PC-9 (cell line): ENCODE measurements at regions not wholly inside any gene's neighbourhood (a gene's known extent, or its start where the extent isn't known, plus 50 kb on each side); places are given as distances from the start of the nearest gene placed in this dataset.
"Not testable (repeated sequence)": the region's sequence is repeated elsewhere in the genome, so short reads cannot be mapped to it uniquely, and the experiment has no call there.

Source experiments
- BruUV-seq: library from RNA; stranded (reverse); fragments of 400-500 nt; replicated peaks from 2 replicates; lab custom pipeline; 2021; lab: Mats Ljungman, UMichigan
- CTCF ChIA-PET: fragments of 300-600 bp; sonication (Branson Sonifier 250); formaldehyde crosslinking; loops from one replicate; lab custom pipeline; 2022; ENCODE audit warnings: antibody characterized with exemption; lab: Charles Lee
- POLR2A ChIA-PET: fragments of 300-600 bp; sonication (Branson Sonifier 250); formaldehyde crosslinking; loops from one replicate; lab custom pipeline; 2022; ENCODE audit warnings: antibody characterized with exemption; ENCODE audit not compliant: unreplicated experiment; lab: Charles Lee
- DNase-seq, 2 experiments: peaks; one replicate each; pipeline versions ENCODE4 v3.0.0 to v3.0.0-alpha.2; 2015 to 2022; ENCODE audit warnings: mixed read lengths in 1 of 2
- H2AFZ ChIP-seq: fragments of 200-600 bp; sonication (generic); 2 replicates; pipeline ENCODE4 v1.8.1; 2017; ENCODE audit warnings: antibody characterized with exemption
- H3F3A ChIP-seq: fragments of 200-600 bp; sonication (generic); 2 replicates; pipeline ENCODE4 v1.8.1; 2017; ENCODE audit warnings: antibody characterized with exemption, mild to moderate bottlenecking, low read depth; ENCODE audit not compliant: insufficient read depth
- H3K27ac ChIP-seq: fragments of 200-600 bp; sonication (generic); 2 replicates; pipeline ENCODE4 v1.6.1; 2016; ENCODE audit warnings: mixed run types
- H3K27me3 ChIP-seq: fragments of 200-600 bp; sonication (generic); 2 replicates; pipeline ENCODE4 v1.6.1; 2016; ENCODE audit warnings: low read depth, mixed run types; ENCODE audit not compliant: insufficient read depth
- H3K36me3 ChIP-seq: fragments of 200-600 bp; sonication (generic); 2 replicates; pipeline ENCODE4 v1.6.1; 2016; ENCODE audit warnings: low read depth, mixed run types
- H3K4me1 ChIP-seq: fragments of 200-600 bp; sonication (generic); replicated peaks from 2 replicates; pipeline ENCODE4 v1.6.1; 2016; ENCODE audit warnings: mixed run types; ENCODE audit not compliant: insufficient read depth
- H3K4me2 ChIP-seq: fragments of 200-600 bp; sonication (generic); 2 replicates; pipeline ENCODE4 v1.6.1; 2017; ENCODE audit warnings: mixed run types
- H3K4me3 ChIP-seq: fragments of 200-600 bp; sonication (generic); 2 replicates; pipeline ENCODE4 v1.6.1; 2016; ENCODE audit warnings: mixed run types
- H3K79me2 ChIP-seq: fragments of 200-600 bp; sonication (generic); 2 replicates; pipeline ENCODE4 v1.6.1; 2017; ENCODE audit warnings: low read depth, mixed run types
- H3K9me2 ChIP-seq: fragments of 200-600 bp; sonication (generic); 2 replicates; pipeline ENCODE4 v1.8.1; 2017; ENCODE audit warnings: mild to moderate bottlenecking; ENCODE audit not compliant: insufficient read depth
- H3K9me3 ChIP-seq: fragments of 200-600 bp; sonication (generic); 2 replicates; pipeline ENCODE4 v1.8.1; 2016; ENCODE audit warnings: low read depth; ENCODE audit not compliant: insufficient read depth
- H4K20me1 ChIP-seq: fragments of 200-600 bp; sonication (generic); 2 replicates; pipeline ENCODE4 v1.8.1; 2017; ENCODE audit not compliant: insufficient read depth
- EZH2 ChIP-seq: fragments of 200-600 bp; sonication (generic); IDR thresholded peaks from 2 replicates; pipeline ENCODE4 v1.8.0; 2017; ENCODE audit warnings: antibody characterized with exemption, low read depth
- intact Hi-C: fragments of 100-400 bp; cut with micrococcal nuclease; formaldehyde crosslinking; loops from one replicate; pipeline ENCODE4 v1.10.0; 2022; ENCODE audit not compliant: unreplicated experiment
- TF ChIP-seq, protein P1 (sequence below): fragments of 200-600 bp; sonication (generic); conservative IDR thresholded peaks from 2 replicates; pipeline ENCODE4 v1.6.1; 2017; ENCODE audit warnings: mixed run types, antibody characterized with exemption, mild to moderate bottlenecking, moderate library complexity

DNA sequence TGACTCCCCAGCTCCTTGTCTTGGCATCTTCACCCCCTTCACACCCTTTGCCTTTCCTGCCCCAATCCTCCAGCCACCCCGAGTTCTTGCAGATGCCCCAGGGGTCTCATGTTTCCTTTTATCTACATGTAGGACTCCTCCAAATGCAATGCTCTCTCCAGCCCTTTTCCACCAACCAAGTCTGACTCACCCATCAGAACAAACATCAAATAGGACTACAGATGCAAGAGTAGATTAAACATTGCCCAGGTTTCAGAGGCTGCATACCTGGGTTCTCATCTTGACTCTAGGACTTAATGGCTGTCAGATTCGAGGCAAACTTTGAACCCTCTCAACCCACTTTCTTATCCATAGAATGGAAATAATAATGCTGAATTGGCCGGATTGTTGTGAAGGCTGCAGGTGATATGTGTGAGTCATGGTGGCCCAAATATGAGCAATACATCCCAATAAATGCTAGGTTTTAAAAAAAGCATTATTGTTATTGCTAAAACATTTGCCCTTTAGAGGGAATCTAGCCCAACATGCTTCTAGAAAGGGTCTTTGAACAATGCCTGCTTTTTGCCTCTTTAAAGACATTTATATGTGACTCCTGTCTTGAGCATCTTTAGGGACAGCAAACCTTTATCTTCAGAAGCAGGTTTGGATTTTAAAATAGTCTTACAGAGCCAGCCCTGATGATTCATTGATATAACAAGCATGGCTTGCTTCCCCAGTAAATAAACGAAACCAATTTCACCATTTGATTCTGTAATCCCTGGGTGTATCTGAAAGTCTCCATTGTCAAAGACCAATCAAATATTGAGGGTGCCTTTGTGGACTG, 310.1 kb downstream of the FOXL1 start:
- intact Hi-C loops, result no loop called here
- no peak for DNase-seq
- POLR2A ChIA-PET, result no interaction called here

DNA sequence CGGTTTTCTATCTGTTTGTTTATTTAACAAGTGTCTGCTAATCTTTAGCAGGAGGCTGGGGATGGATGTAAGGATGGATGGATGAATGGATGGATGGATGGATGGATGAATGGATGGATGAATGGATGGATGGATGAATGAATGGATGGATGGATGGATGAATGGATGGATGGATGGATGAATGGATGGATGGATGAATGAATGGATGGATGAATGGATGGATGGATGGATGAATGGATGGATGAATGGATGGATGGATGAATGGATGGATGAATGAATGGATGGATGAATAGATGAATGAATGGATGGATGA, 310.7 kb downstream of the FOXL1 start:
- H3K4me3 ChIP-seq, H3K9me3 ChIP-seq, H3K36me3 ChIP-seq, intact Hi-C loops, H3K4me2 ChIP-seq, H3K9me2 ChIP-seq, H3K27ac ChIP-seq, BruUV-seq, CTCF ChIA-PET, H2AFZ ChIP-seq, H4K20me1 ChIP-seq, H3K4me1 ChIP-seq, H3K79me2 ChIP-seq, H3F3A ChIP-seq, DNase-seq, POLR2A ChIA-PET: not testable (repeated sequence)
- peaks cover 78% of the 10 kb centered on the region for H3K27me3 ChIP-seq

More for the DNA sequence above, 310.1 kb downstream of the FOXL1 start:
- H3K27me3 ChIP-seq, result peaks cover 76% of the 10 kb centered on the region
- H3K4me3 ChIP-seq, result no peak overlapping the region
- H2AFZ ChIP-seq, result no peak overlapping the region
- TF ChIP-seq, protein P1, sequence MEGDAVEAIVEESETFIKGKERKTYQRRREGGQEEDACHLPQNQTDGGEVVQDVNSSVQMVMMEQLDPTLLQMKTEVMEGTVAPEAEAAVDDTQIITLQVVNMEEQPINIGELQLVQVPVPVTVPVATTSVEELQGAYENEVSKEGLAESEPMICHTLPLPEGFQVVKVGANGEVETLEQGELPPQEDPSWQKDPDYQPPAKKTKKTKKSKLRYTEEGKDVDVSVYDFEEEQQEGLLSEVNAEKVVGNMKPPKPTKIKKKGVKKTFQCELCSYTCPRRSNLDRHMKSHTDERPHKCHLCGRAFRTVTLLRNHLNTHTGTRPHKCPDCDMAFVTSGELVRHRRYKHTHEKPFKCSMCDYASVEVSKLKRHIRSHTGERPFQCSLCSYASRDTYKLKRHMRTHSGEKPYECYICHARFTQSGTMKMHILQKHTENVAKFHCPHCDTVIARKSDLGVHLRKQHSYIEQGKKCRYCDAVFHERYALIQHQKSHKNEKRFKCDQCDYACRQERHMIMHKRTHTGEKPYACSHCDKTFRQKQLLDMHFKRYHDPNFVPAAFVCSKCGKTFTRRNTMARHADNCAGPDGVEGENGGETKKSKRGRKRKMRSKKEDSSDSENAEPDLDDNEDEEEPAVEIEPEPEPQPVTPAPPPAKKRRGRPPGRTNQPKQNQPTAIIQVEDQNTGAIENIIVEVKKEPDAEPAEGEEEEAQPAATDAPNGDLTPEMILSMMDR, result no peak
- no peak for TF ChIP-seq EZH2
- no peaks in the 10 kb centered on the region for H3K9me2 ChIP-seq
- H3K27ac ChIP-seq, result no peak overlapping the region
- H3K4me1 ChIP-seq, result no peaks in the 10 kb centered on the region
- H4K20me1 ChIP-seq, result no peaks in the 10 kb centered on the region
- H3K9me3 ChIP-seq, result no peaks in the 10 kb centered on the region
- H3K79me2 ChIP-seq, result no peaks in the 10 kb centered on the region
- no peaks in the 10 kb centered on the region for H3F3A ChIP-seq
- no peak overlapping the region for H3K4me2 ChIP-seq
- no peaks in the 10 kb centered on the region for H3K36me3 ChIP-seq
- BruUV-seq, result no TSS peak
- CTCF ChIA-PET, result no interaction called here

DNA sequence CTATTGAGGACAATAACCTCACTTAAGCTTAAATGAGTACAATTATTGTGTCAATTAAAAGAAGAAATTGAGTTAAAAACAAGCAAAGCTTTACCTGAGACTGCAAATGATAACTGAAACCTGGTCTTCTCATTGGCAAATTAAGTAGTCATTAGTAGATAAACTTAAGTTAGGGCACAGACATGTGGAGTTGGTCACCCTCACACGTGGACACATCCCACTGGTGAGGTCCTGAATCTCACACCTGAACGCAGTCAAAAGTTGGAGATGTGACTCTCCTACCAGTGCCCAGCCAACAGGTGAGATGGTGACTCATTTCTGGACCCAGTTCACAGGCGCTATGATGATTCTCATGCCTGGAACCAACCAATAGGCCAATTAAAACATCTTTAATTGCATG, 311.6 kb downstream of the FOXL1 start:
- Histone ChIP-seq H3K36me3 (no peaks in the 10 kb centered on the region), H3K4me3 (no peak overlapping the region), H3K27me3 (peaks cover 78% of the 10 kb centered on the region), H4K20me1 (no peaks in the 10 kb centered on the region), H3K4me1 (no peaks in the 10 kb centered on the region), H3K27ac (no peak overlapping the region), H3K79me2 (no peaks in the 10 kb centered on the region), H3F3A (no peaks in the 10 kb centered on the region), H3K9me3 (no peaks in the 10 kb centered on the region), H3K9me2 (no peaks in the 10 kb centered on the region), H3K4me2 (no peak overlapping the region), H2AFZ (no peak overlapping the region)
- BruUV-seq, result no TSS peak
- intact Hi-C loops, result no loop called here
- ChIA-PET CTCF (no interaction called here), POLR2A (no interaction called here)
- DNase-seq, result no peak
- TF ChIP-seq, protein P1, result no peak
- no peak for TF ChIP-seq EZH2

DNA sequence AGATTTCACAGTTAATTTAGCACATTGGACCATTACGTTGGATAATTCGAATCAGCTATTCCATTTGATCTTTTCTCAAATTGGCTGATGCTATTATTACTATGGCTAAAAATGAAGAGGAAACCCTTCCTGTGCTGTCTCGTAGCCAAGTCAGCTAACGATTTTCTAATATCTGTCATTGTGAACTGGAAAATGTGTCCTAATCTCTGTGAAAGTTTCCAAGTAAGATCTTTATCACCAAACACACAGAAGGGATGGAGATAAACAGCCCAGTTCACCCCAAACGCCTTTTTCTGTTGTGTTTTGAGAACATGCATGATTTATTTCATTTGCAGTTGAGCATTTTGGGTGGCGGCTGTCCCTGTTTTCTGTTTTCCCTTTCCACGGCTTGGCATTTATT, 312.8 kb downstream of the FOXL1 start:
- ChIA-PET CTCF (no interaction called here), POLR2A (no interaction called here)
- Histone ChIP-seq H4K20me1 (no peaks in the 10 kb centered on the region), H3K27me3 (peaks cover 78% of the 10 kb centered on the region), H3K36me3 (no peaks in the 10 kb centered on the region), H3K4me2 (no peak overlapping the region), H3K4me3 (no peak overlapping the region), H3K9me3 (no peaks in the 10 kb centered on the region), H3K27ac (no peak overlapping the region), H3K4me1 (no peaks in the 10 kb centered on the region), H3K79me2 (no peaks in the 10 kb centered on the region), H2AFZ (no peak overlapping the region), H3F3A (no peaks in the 10 kb centered on the region), H3K9me2 (no peaks in the 10 kb centered on the region)
- intact Hi-C loops, result no loop called here
- TF ChIP-seq EZH2, result no peak
- TF ChIP-seq, protein P1, result no peak
- no peak for DNase-seq
- no TSS peak for BruUV-seq
